ENCODE measurements at regions not wholly inside any gene's neighbourhood (a gene's known extent, or its start where the extent isn't known, plus 50 kb on each side); places are given as distances from the start of the nearest gene placed in this dataset.

GRCh38 chr16:77662246-77662645 is 60.1 kb upstream of the NUDT7 start:
- no peaks in the 10 kb centered on the region for H3K36me3 ChIP-seq (ENCODE audit: control insufficient read depth, insufficient read depth, low read length)
- no peaks in the 10 kb centered on the region for H3K9me3 ChIP-seq (ENCODE audit: control insufficient read depth, insufficient read depth, low read length)
- no peak overlapping the region for H3K4me3 ChIP-seq (ENCODE audit: low read depth, low read length)
- no peaks in the 10 kb centered on the region for H3K27me3 ChIP-seq (ENCODE audit: control insufficient read depth, insufficient read depth, low read length)
- H3K27ac ChIP-seq (ENCODE audit: low read depth, low read length): no peak overlapping the region
- H3K4me1 ChIP-seq (ENCODE audit: control insufficient read depth, insufficient read depth, low read length): no peaks in the 10 kb centered on the region
- H3K9ac ChIP-seq (ENCODE audit: low read depth, low read length): no peak overlapping the region

GRCh38 chr16:77663711-77664110 is 58.6 kb upstream of the NUDT7 start:
- Histone ChIP-seq H3K27me3 (ENCODE audit: control insufficient read depth, insufficient read depth, low read length) (no peaks in the 10 kb centered on the region), H3K36me3 (ENCODE audit: control insufficient read depth, insufficient read depth, low read length) (no peaks in the 10 kb centered on the region), H3K4me1 (ENCODE audit: control insufficient read depth, insufficient read depth, low read length) (no peaks in the 10 kb centered on the region), H3K4me3 (ENCODE audit: low read depth, low read length) (no peak overlapping the region), H3K27ac (ENCODE audit: low read depth, low read length) (no peak overlapping the region), H3K9ac (ENCODE audit: low read depth, low read length) (no peak overlapping the region), H3K9me3 (ENCODE audit: control insufficient read depth, insufficient read depth, low read length) (no peaks in the 10 kb centered on the region)

- H3K27me3 ChIP-seq (ENCODE audit: control insufficient read depth, insufficient read depth, low read length): no peaks in the 10 kb centered on the region
- no peaks in the 10 kb centered on the region for H3K4me1 ChIP-seq (ENCODE audit: control insufficient read depth, insufficient read depth, low read length)
- no peak overlapping the region for H3K9ac ChIP-seq (ENCODE audit: low read depth, low read length)
- no peak overlapping the region for H3K4me3 ChIP-seq (ENCODE audit: low read depth, low read length)
- no peak overlapping the region for H3K27ac ChIP-seq (ENCODE audit: low read depth, low read length)
- H3K9me3 ChIP-seq (ENCODE audit: control insufficient read depth, insufficient read depth, low read length): no peaks in the 10 kb centered on the region
- H3K36me3 ChIP-seq (ENCODE audit: control insufficient read depth, insufficient read depth, low read length): no peaks in the 10 kb centered on the region
These were observed 55.5 kb upstream of the NUDT7 start for GRCh38 chr16:77666771-77667170.

GRCh38 chr16:77668201-77668600 is 54.1 kb upstream of the NUDT7 start:
- Histone ChIP-seq H3K9ac (ENCODE audit: low read depth, low read length) (no peak overlapping the region), H3K9me3 (ENCODE audit: control insufficient read depth, insufficient read depth, low read length) (no peaks in the 10 kb centered on the region), H3K36me3 (ENCODE audit: control insufficient read depth, insufficient read depth, low read length) (no peaks in the 10 kb centered on the region), H3K4me1 (ENCODE audit: control insufficient read depth, insufficient read depth, low read length) (no peaks in the 10 kb centered on the region), H3K4me3 (ENCODE audit: low read depth, low read length) (no peak overlapping the region), H3K27ac (ENCODE audit: low read depth, low read length) (no peak overlapping the region), H3K27me3 (ENCODE audit: control insufficient read depth, insufficient read depth, low read length) (no peaks in the 10 kb centered on the region)

- H3K27me3 ChIP-seq (ENCODE audit: control insufficient read depth, insufficient read depth, low read length): no peaks in the 10 kb centered on the region
- no peaks in the 10 kb centered on the region for H3K4me1 ChIP-seq (ENCODE audit: control insufficient read depth, insufficient read depth, low read length)
- H3K27ac ChIP-seq (ENCODE audit: low read depth, low read length): no peak overlapping the region
- H3K9ac ChIP-seq (ENCODE audit: low read depth, low read length): no peak overlapping the region
- no peaks in the 10 kb centered on the region for H3K36me3 ChIP-seq (ENCODE audit: control insufficient read depth, insufficient read depth, low read length)
- no peak overlapping the region for H3K4me3 ChIP-seq (ENCODE audit: low read depth, low read length)
- no peaks in the 10 kb centered on the region for H3K9me3 ChIP-seq (ENCODE audit: control insufficient read depth, insufficient read depth, low read length)
These were observed 53.3 kb upstream of the NUDT7 start for GRCh38 chr16:77669057-77669456.
